Neutrophil (primary cell): ENCODE measurements at regions not wholly inside any gene's neighbourhood (a gene's known extent, or its start where the extent isn't known, plus 50 kb on each side); places are given as distances from the start of the nearest gene placed in this dataset.

Experiments
- H3K27ac ChIP-seq: fragments of 200-600 bp; sonication (generic); 2 replicates; pipeline ENCODE4 v1.5.1; 2016; ENCODE audit warnings: mild to moderate bottlenecking, moderate library complexity
- H3K27me3 ChIP-seq: fragments of 200-600 bp; sonication (generic); 2 replicates; pipeline ENCODE4 v1.6.0; 2016; ENCODE audit warnings: mild to moderate bottlenecking
- H3K36me3 ChIP-seq: fragments of 200-600 bp; sonication (generic); 2 replicates; pipeline ENCODE4 v1.5.1; 2017
- H3K4me1 ChIP-seq, 2 experiments: fragments of 200-600 bp in 1 of 2; sonication (generic) in 1 of 2; 1 replicate in 1 of 2; 2 replicates in 1 of 2; pipeline versions ENCODE4 v1.5.1 to v1.6.1; 2013 to 2016; ENCODE audit warnings: low read depth in 1 of 2, low read length in 1 of 2, mild to moderate bottlenecking in 1 of 2, moderate library complexity in 1 of 2; ENCODE audit not compliant: control insufficient read depth in 1 of 2, insufficient read depth in 1 of 2
- H3K4me3 ChIP-seq, 2 experiments: fragments of 200-600 bp in 1 of 2; sonication (generic) in 1 of 2; 1 replicate in 1 of 2; 2 replicates in 1 of 2; pipeline ENCODE4 v1.5.1; 2013 to 2016; ENCODE audit warnings: low read depth in 1 of 2, low read length in 1 of 2, mild to moderate bottlenecking in 1 of 2, moderate library complexity in 1 of 2
- H3K9me3 ChIP-seq: fragments of 200-600 bp; sonication (generic); 2 replicates; pipeline ENCODE4 v1.5.1; 2016
- TF ChIP-seq, protein P1 (sequence below): fragments of 200-600 bp; sonication (generic); IDR thresholded peaks from 2 replicates; pipeline ENCODE4 v1.5.1; 2016; ENCODE audit warnings: antibody characterized with exemption

DNA sequence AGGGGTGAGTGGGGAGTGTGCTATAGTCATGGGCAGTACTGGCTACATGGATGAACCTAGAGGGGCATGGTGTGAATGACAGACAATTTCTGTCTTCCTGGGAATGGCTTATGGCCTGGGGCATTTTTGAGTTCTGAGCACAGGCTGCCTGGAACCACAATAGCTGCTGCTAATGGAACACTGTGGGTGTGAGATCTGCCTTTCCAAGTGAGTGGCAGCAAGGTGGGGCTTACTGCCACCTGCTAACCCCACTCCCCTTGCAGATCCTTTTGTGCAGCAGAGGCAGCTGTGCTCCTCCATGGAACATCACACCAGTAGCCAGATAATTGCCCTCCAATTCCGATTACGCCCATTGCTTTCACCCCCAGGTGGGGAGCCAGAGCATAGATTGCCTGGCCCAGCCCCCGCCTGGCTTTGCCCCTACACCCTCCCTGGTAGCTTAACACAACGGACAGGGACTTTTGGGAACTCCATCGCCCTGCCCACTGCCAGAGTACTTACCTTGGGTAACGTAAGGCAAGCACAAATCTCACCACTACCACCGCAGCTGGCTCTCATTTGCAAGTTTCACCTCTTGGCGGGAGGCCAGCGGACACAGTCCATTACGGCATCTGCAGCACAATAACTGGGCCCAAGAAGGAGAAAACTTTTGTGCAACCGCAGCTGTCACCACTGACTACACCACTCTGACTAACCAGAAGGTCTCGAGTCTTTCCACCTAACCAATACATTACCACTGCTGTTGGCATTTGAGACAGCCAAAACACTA lies 421.2 kb upstream of the NWD2 start:
- Histone ChIP-seq H3K27ac (no peak overlapping the region), H3K36me3 (no peaks in the 10 kb centered on the region), H3K27me3 (no peaks in the 10 kb centered on the region), H3K9me3 (no peaks in the 10 kb centered on the region), H3K4me3 (no peak overlapping the region), H3K4me1 (no peaks in the 10 kb centered on the region)
- TF ChIP-seq, protein P1, sequence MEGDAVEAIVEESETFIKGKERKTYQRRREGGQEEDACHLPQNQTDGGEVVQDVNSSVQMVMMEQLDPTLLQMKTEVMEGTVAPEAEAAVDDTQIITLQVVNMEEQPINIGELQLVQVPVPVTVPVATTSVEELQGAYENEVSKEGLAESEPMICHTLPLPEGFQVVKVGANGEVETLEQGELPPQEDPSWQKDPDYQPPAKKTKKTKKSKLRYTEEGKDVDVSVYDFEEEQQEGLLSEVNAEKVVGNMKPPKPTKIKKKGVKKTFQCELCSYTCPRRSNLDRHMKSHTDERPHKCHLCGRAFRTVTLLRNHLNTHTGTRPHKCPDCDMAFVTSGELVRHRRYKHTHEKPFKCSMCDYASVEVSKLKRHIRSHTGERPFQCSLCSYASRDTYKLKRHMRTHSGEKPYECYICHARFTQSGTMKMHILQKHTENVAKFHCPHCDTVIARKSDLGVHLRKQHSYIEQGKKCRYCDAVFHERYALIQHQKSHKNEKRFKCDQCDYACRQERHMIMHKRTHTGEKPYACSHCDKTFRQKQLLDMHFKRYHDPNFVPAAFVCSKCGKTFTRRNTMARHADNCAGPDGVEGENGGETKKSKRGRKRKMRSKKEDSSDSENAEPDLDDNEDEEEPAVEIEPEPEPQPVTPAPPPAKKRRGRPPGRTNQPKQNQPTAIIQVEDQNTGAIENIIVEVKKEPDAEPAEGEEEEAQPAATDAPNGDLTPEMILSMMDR: no peak

- TF ChIP-seq, protein P1: no peak
- H3K36me3 ChIP-seq: no peaks in the 10 kb centered on the region
- H3K4me3 ChIP-seq: no peak overlapping the region
- no peaks in the 10 kb centered on the region for H3K27me3 ChIP-seq
- H3K9me3 ChIP-seq: no peaks in the 10 kb centered on the region
- H3K27ac ChIP-seq: no peak overlapping the region
- no peaks in the 10 kb centered on the region for H3K4me1 ChIP-seq
Measured at GRCh38 chr4:36824682-36825081, 419.9 kb upstream of the NWD2 start.

GRCh38 chr4:36835246-36835645 lies 409.3 kb upstream of the NWD2 start:
- no peak overlapping the region for H3K27ac ChIP-seq
- H3K9me3 ChIP-seq: no peaks in the 10 kb centered on the region
- H3K27me3 ChIP-seq: no peaks in the 10 kb centered on the region
- no peak overlapping the region for H3K4me3 ChIP-seq
- H3K36me3 ChIP-seq: no peaks in the 10 kb centered on the region
- H3K4me1 ChIP-seq: no peaks in the 10 kb centered on the region
- TF ChIP-seq, protein P1: no peak

- Histone ChIP-seq H3K9me3 (no peaks in the 10 kb centered on the region), H3K36me3 (no peaks in the 10 kb centered on the region), H3K27me3 (no peaks in the 10 kb centered on the region), H3K27ac (no peak overlapping the region), H3K4me1 (no peaks in the 10 kb centered on the region), H3K4me3 (no peak overlapping the region)
- TF ChIP-seq, protein P1: no peak
Measured at GRCh38 chr4:36841583-36842326, 402.8 kb upstream of the NWD2 start.

- H3K4me3 ChIP-seq: no peak overlapping the region
- H3K9me3 ChIP-seq: no peaks in the 10 kb centered on the region
- no peaks in the 10 kb centered on the region for H3K27me3 ChIP-seq
- H3K4me1 ChIP-seq: no peaks in the 10 kb centered on the region
- TF ChIP-seq, protein P1: no peak
- H3K27ac ChIP-seq: no peak overlapping the region
- H3K36me3 ChIP-seq: no peaks in the 10 kb centered on the region
Measured at GRCh38 chr4:36844448-36844847, 400.1 kb upstream of the NWD2 start.
